ENCODE measurements at regions not wholly inside any gene's neighbourhood (a gene's known extent, or its start where the extent isn't known, plus 50 kb on each side); places are given as distances from the start of the nearest gene placed in this dataset.

- TF ChIP-seq CTCF (IDR thresholded peaks at IDR 0.05) = no peak
Measured at GRCh38 chr6:108785653-108786052, 62.6 kb upstream of the ARMC2 start.

DNA sequence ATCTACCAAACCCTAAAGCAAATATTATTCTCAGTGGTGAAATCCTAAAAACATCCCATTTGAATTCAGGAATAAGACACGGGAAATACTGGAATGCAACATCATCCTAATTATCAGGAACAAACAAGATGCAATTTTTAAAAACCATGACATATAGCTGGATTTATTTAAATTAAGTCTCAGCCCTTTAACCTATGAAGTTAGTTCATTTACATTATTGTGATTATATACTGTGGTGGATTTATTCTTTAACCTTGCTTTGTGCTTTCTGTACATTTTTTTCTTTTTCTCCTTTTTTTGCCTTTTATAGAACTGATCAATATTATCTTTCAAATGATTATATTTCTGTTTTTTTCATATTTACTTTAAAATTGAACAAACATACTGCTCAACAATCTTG is 59.8 kb upstream of the ARMC2 start:
- no peak for TF ChIP-seq CTCF (IDR thresholded peaks at IDR 0.05)

GRCh38 chr6:108789475-108789874 is 58.7 kb upstream of the ARMC2 start:
- TF ChIP-seq CTCF (IDR thresholded peaks at IDR 0.05) = no peak

GRCh38 chr6:108791700-108792099 is 56.5 kb upstream of the ARMC2 start:
- no peak for TF ChIP-seq CTCF (IDR thresholded peaks at IDR 0.05)

DNA sequence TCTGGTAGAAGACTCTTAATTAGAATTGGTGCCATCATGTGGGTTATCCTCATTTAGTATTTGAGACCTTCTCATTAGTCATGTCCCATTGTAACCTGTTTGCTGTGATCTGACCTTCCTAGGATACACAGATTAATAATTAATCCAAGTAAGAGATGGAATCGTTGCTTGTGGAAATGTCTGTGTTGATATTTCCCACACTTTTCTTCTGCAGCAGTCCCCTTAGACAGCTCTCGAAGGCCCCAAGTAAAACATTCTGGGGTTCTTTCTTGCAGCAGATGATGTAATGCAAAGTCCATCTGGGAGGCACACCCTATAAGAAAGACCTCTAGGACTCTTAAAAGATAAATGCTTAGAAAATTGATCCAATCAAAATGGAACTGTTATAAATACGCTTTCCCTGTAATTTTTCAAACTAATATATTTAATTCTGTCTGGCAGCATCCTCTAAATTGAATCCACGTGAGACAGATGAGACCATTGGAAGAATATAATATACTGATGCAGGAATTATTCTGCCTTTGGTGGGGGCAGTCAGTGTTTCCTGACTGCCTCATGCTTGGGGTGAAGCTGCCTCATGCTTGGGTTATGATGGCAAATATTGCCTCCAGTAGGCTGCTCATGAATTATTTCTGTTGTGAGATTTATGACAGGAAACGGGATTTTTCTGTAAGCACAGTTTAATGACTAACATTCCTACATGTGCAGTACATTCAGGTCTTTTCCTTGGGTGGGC is 54.5 kb upstream of the ARMC2 start:
- TF ChIP-seq CTCF (IDR thresholded peaks at IDR 0.05) = no peak

DNA sequence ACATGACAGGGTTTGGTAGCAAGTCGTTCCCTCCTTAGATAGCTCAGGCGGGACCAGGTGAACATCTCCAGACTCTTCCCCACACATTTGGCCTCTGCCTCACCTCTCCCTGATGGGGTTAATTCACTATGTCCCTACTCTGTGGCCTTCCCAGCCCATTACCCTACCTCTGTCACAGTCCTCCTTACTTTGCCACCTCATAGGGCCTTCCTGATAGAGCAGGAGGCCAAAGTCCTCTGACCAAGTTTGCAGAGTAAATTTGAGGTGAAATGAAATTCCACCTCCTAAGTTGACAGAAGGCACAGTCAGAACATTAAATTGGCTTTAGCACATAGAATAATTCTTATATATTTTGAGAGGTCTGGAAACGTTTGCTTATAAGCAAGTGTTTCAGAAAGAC is 53.1 kb upstream of the ARMC2 start:
- TF ChIP-seq CTCF (IDR thresholded peaks at IDR 0.05) = no peak

GRCh38 chr6:108795814-108796213 is 52.4 kb upstream of the ARMC2 start:
- no peak for TF ChIP-seq CTCF (IDR thresholded peaks at IDR 0.05)

DNA sequence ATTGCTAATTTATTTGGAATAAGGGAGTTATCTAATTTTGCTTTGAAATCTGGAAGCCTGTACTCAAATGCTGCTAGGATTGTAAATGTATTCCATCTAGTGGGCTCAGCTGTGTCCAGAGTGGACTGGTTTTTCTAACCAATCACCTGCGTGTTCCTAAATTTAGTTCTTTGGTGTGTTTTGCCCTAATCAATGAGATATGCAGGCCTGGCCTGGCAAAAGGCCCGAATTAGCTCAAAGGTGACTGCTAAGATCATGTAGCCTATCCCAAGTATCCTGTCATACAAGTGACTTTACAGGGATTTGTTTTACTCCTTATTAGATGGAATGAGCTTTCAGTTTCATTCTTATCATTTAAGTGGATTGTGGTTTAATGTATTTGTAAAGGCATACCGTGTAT is 51.3 kb upstream of the ARMC2 start:
- TF ChIP-seq CTCF (IDR thresholded peaks at IDR 0.05) = no peak
